C4-2B (cell line): ENCODE measurements at regions not wholly inside any gene's neighbourhood (a gene's known extent, or its start where the extent isn't known, plus 50 kb on each side); places are given as distances from the start of the nearest gene placed in this dataset.
A peak's percentile ranks its signal among the peaks of the same experiment; 100 is the strongest.

Experiments
- H3K27ac ChIP-seq: fragments of 450-650 bp; 2 replicates; pipeline ENCODE4 v1.5.1; 2017
- ZFX ChIP-seq: fragments of 450-650 bp; IDR thresholded peaks from 2 replicates; pipeline ENCODE4 v1.6.1; 2017
- TF ChIP-seq, protein P1 (sequence below): fragments of 450-650 bp; conservative IDR thresholded peaks from 2 replicates; pipeline ENCODE4 v1.5.1; 2017; ENCODE audit warnings: mild to moderate bottlenecking

DNA sequence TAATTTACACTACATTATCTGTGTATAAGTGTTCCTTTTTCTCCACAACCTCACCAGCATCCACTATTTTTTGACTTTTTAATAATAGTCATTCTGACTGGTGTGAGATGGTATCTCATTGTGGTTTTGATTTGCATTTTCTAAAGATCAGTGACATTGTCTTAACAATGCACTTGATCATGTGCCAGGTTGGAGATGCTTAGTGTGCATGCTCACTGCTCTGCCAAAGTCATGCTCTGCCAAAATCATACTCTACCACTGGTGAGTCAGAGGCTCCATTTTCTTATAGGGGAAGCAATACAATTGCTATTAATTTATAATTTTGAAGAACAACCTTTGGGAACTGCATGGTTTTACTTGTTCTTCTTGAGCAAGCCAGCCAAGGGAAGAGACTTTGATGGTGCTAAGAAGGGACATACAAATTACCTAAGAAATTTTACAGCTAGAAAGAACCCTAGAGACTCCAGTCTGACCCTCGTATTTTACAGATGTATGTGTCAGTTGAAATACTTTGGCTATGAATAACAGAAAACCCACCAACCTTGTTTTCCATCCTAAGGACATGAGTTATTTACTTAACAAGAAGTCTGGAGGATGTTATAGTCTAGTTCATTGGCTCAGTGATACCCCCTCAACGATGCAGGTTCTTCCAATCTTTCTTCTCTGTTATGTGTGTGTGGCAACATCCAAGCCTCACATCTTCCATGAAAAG is 368.9 kb downstream of the DDX10 start:
- TF ChIP-seq, protein P1, sequence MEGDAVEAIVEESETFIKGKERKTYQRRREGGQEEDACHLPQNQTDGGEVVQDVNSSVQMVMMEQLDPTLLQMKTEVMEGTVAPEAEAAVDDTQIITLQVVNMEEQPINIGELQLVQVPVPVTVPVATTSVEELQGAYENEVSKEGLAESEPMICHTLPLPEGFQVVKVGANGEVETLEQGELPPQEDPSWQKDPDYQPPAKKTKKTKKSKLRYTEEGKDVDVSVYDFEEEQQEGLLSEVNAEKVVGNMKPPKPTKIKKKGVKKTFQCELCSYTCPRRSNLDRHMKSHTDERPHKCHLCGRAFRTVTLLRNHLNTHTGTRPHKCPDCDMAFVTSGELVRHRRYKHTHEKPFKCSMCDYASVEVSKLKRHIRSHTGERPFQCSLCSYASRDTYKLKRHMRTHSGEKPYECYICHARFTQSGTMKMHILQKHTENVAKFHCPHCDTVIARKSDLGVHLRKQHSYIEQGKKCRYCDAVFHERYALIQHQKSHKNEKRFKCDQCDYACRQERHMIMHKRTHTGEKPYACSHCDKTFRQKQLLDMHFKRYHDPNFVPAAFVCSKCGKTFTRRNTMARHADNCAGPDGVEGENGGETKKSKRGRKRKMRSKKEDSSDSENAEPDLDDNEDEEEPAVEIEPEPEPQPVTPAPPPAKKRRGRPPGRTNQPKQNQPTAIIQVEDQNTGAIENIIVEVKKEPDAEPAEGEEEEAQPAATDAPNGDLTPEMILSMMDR: no peak
- TF ChIP-seq ZFX: no peak
- no peak overlapping the region for H3K27ac ChIP-seq

DNA sequence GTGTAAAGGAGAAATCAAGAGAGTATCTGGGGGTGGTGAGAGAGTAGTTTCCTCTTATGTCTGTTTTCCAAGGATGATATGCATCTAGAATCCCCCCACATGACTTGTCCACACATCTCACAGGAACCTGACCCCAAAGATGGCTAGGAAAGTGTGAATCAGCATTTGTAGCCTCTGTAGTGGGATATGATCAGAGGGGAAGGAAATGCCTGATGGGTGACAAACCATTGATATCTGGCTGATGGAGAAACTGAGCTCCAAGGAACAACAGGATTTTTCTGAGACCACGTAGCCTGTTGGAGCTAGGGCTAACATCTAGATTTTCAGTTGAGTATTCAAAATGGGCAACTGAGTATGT is 369.4 kb downstream of the DDX10 start:
- TF ChIP-seq, protein P1: no peak
- TF ChIP-seq ZFX: no peak
- H3K27ac ChIP-seq: no peak overlapping the region

DNA sequence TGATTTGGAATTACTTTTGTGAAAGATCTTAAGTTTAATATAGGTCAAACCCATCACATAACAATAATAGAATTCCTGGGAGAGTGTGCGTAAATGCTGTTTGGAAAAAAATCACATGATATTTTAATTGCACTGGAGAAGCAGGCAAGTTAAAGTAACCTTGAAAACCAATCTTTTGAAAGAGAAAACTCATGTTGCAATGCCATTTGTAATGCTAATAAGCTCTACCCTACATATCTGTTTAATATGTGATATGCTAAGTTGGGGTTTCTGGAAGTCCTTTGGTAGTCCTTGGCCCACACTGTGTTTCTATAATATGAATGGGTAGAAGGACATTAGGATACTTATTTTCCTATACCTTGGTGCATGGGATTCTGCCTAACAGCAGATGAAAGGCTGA is 370.4 kb downstream of the DDX10 start:
- H3K27ac ChIP-seq: no peak overlapping the region

DNA sequence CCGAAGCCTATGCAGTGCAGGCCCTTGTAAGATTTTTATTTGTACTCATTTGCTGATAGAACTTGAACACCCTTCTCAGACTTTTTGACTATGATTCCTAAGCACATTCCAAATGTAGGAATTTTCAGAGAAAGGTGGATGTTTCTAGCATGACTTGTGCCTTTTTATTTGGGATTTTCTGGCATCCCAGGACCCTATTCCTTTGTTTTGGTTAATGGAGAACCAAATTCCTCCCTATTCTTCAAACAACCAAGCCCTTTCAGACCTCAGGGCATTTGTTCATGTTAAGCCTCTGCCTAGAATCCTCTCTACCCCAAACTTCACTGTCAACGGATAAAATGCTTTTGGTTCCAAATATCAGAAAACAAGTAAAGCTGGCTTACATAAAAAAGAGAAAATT is 371.1 kb downstream of the DDX10 start:
- H3K27ac ChIP-seq: no peak overlapping the region
- TF ChIP-seq ZFX: no peak
- TF ChIP-seq, protein P1: no peak

More for the DNA sequence above, 370.4 kb downstream of the DDX10 start:
- TF ChIP-seq ZFX: no peak
- TF ChIP-seq, protein P1: no peak

DNA sequence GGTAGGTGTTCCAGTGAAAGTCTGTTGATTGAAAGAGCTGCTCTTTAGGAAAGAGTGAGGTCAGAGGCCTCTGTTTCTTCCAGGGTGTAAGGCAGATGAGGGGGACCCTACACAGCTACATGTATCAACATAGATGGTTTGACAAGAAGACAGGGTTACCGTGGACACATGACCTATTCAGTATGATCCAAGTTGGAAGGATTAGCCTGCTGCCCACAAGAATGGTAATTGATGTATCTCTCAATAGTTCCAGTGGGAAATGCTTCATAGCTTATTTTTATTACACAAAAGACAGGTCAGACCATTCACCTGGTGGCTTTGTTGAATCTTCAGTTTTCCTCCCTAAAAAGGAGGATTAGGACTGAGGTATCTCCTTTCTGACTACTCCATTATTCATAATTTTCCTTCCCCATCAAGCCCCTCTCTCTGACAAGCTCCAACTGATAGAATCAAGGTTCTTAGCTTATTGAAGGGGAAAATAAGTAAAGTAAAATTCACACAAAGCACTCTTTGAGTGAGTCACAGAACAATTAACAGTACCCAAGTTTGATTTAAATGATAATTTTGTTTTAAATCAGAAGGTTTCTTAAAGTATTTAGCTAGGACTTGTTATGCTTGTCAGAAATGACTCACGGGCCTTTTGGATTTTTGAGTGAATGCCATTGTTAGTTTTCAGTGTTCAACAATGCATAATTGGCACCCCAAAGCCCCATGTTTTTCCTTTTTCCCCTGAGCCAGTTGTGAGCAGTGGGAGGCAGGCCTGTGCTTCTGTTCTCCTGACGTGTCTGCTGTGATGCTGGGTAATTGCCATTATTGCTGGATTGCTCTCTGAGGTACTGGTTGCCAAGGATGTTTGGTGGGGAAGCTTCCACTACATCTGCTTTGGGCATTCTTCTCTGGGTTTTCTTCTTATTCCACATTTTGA is 373.2 kb downstream of the DDX10 start:
- TF ChIP-seq, protein P1: no peak
- TF ChIP-seq ZFX: no peak
- H3K27ac ChIP-seq: no peak overlapping the region

DNA sequence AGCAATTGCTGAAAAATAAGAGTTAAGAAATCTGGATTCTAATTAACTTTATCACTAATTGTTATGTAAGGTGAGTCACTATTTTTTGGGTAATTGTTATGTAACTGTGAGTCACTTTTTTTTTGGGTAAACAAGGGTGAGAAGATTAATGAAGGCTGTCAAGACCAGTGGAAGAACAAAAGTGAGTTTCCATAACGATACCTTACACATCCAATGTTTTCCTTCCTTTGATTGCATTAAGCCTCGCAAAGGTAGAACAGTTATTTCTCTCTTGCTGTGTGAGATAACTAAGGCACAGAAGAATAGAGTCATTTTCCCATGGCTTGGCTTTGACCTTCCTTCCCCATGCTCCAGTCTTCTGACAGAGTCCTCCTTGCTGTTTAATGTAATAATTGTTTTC is 374.7 kb downstream of the DDX10 start:
- no peak for TF ChIP-seq ZFX
- TF ChIP-seq, protein P1: no peak
- no peak overlapping the region for H3K27ac ChIP-seq

DNA sequence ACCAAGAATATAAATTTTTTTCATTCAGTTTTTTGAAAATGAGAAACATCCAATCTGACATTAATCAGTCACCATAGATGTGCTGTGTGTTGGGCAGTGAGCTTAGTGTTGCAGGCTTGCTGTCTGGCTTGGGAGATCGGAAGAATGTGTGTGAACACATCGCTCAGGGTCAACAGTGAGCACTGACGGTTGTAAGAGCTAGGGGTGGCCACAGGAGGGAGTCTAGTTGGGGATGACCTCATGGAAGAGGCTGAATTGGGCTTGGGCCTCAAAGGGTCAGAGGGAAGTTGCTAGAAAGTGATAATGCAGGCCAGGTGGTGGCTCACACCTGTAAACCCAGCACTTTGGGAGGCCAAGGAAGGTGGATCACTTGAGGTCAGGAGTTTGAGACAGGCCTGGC is 375.4 kb downstream of the DDX10 start:
- TF ChIP-seq, protein P1: peak; percentile 62
- TF ChIP-seq ZFX: no peak

More for the DNA sequence above, 375.4 kb downstream of the DDX10 start:
- H3K27ac ChIP-seq: no peak overlapping the region
